LNCaP clone FGC (cell line): ENCODE measurements at regions not wholly inside any gene's neighbourhood (a gene's known extent, or its start where the extent isn't known, plus 50 kb on each side); places are given as distances from the start of the nearest gene placed in this dataset.

ENCODE experiments used
- DNase-seq: peaks from one replicate; pipeline ENCODE4 v3.0.0-alpha.2; 2011; ENCODE audit warnings: low read depth
- H3K4me3 ChIP-seq: 2 replicates; pipeline ENCODE4 v1.5.1; 2011; ENCODE audit warnings: mild to moderate bottlenecking, low read depth, low read length, control low read depth
- TF ChIP-seq, protein P1 (sequence below): IDR thresholded peaks from 2 replicates; pipeline ENCODE4 v1.5.1; 2012; ENCODE audit warnings: mild to moderate bottlenecking; ENCODE audit not compliant: control insufficient read depth, insufficient read depth; ENCODE audit errors: extremely low read depth

DNA sequence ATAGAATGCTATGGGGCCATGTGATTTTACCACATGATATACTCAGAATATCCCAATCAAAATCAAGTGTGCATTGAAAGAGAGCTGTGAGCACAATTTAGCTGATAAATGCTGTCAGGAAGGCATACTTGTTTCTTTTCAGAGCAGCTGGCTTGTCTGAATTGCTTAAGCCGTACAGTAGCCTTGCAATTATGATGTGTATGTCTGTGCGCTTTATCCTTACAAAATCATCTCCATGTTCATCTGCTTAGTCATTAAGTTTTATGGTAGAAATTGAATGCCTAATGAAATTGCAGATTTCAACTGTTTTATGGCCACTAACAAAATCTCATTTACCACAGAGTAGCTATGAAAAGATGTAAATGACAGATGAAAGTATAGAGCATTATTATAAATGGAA, 346.0 kb upstream of the DLGAP1 start:
- no peak for DNase-seq
- TF ChIP-seq, protein P1, sequence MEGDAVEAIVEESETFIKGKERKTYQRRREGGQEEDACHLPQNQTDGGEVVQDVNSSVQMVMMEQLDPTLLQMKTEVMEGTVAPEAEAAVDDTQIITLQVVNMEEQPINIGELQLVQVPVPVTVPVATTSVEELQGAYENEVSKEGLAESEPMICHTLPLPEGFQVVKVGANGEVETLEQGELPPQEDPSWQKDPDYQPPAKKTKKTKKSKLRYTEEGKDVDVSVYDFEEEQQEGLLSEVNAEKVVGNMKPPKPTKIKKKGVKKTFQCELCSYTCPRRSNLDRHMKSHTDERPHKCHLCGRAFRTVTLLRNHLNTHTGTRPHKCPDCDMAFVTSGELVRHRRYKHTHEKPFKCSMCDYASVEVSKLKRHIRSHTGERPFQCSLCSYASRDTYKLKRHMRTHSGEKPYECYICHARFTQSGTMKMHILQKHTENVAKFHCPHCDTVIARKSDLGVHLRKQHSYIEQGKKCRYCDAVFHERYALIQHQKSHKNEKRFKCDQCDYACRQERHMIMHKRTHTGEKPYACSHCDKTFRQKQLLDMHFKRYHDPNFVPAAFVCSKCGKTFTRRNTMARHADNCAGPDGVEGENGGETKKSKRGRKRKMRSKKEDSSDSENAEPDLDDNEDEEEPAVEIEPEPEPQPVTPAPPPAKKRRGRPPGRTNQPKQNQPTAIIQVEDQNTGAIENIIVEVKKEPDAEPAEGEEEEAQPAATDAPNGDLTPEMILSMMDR = no peak
- no peak overlapping the region for H3K4me3 ChIP-seq

DNA sequence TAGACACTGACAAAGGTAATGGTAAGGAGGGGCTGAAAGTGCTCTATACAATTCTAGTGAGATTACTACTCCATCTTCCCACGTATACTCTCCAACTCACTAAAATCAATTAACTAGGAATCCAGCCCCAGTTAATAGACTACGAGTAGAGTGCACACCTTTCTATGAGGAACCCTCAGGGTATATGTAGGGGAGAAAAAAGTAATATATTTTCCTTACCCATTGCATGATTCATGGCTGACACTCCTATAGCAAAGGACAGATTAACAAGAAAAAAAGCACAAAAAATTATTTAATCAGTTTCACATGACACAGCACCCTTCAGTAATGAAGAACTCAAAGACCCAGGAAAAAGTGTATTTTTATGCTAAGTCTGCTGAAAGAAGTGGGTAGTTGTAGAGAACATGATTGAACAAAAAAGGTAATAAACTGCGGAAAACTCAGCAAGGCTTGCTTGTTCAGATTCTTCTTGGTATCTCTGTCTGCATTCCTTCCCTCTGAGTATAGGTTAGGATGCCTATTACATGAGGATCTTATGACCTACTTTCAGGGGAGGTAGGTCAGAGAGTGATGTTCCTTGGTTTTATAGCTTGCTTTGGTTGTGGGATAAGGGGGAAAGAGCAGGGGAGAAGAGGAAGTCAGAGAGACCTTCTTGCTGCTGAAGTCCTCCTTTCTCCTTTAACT, 342.0 kb upstream of the DLGAP1 start:
- TF ChIP-seq, protein P1 = no peak
- DNase-seq = no peak
- H3K4me3 ChIP-seq = no peak overlapping the region

DNA sequence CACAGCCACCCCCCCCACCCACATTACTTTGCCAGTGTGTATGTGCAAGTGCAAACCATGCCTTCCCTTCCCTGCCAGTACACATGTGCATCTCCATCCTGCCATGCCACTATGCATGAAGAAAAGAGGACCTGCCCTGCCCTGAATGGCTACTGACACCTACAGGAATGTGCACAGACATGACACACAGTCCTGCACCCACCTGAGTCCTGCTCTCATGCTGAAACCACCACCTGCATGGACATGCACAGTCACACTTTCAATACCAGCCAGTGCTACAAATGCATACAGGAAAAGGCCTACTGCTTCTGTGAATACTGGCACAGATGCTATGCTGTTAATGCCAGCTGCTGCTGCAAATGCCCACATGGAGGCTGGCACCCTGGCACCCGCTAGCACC, 334.4 kb upstream of the DLGAP1 start:
- H3K4me3 ChIP-seq = no peak overlapping the region
- TF ChIP-seq, protein P1 = no peak
- DNase-seq = no peak

DNA sequence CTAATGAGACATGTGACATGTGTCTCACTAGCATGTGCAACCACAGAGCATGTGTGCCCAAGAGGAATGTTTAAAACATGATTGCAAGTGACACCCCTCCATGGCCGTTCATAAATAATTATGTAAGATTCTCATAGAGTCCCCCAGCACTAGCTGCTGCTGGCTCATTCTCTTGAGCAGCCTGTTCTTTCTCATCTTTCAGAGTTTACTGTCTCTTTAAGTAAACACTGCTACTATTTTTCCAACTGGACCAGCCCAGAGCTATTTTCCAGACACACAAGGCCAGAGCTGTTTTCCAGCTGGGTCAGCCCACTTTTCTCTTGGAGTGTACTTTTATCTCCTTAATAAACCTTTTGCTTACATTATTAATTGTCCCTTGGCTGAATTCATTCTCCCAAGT, 326.8 kb upstream of the DLGAP1 start:
- no peak overlapping the region for H3K4me3 ChIP-seq
- DNase-seq = no peak
- TF ChIP-seq, protein P1 = no peak

DNA sequence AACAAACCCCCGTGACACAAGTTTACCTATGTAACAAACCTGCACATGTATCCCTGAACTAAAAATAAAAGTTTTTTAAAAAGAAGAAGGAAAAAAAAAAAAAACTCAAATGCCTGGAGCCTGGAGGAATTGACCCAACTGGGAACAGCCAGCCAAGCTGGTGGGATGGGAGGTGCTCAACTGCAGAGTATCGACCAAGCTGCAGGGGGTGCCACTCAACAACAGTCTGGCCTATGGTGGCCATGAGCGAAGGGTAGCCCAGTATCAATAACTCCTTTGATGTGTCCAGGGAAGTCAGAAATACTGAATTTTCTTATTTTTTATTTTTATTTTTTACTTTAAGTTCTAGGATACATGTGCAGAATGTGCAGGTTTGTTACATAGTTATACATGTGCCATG, 310.3 kb upstream of the DLGAP1 start:
- H3K4me3 ChIP-seq = no peak overlapping the region
- TF ChIP-seq, protein P1 = no peak
- no peak for DNase-seq

DNA sequence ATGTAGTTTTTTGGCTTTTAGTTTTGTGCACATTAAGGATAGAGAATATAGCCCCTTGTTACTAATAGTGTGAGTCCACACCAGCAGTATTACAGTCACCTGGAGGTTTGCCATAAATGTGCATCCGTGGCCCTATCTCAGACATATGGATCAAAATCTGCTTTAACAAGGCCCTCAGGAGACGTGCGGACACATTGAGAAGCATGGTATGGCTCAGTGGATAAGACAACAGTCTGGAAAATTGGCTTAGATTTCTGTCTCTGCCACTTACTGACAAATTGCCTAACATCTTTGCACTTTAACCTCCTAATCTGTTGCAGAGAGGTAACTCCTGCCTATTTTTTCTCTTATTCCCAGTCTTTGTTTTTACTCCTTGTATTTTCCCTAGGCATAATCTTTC, 307.2 kb upstream of the DLGAP1 start:
- no peak overlapping the region for H3K4me3 ChIP-seq
- DNase-seq = no peak
- TF ChIP-seq, protein P1 = no peak

DNA sequence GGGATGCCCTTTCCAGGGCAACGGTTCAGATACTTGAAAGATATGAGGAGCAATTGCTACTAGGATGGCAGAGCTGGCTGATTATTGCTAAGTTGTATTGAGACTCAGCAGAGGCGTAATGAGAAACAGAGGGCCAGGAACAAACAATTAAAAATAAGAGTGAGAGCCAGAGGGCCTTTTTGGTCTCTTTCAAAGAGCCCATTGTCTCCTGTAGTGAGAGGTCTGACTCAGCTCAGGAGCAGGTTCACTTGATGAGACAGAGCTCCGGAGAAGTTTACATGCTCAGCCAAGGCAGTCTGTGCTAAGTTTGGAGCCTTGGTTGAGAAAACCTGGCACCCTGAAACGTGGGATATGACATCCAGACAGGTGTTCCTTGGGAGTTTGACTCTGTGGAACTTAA, 303.9 kb upstream of the DLGAP1 start:
- no peak for DNase-seq
- TF ChIP-seq, protein P1 = no peak
- no peak overlapping the region for H3K4me3 ChIP-seq
